Activated naive CD8-positive, alpha-beta T cell (primary cell): ENCODE measurements at regions not wholly inside any gene's neighbourhood (a gene's known extent, or its start where the extent isn't known, plus 50 kb on each side); places are given as distances from the start of the nearest gene placed in this dataset.

Experiments
- H3K27ac Mint-ChIP-seq: one replicate; pipeline ENCODE4 v1.8.0; 2021; ENCODE audit warnings: mixed read lengths
- H3K27me3 Mint-ChIP-seq: one replicate; pipeline ENCODE4 v1.8.0; 2021; ENCODE audit warnings: mixed read lengths
- H3K36me3 Mint-ChIP-seq: one replicate; pipeline ENCODE4 v1.8.0; 2021; ENCODE audit warnings: mixed read lengths
- H3K4me1 Mint-ChIP-seq: one replicate; pipeline ENCODE4 v1.8.0; 2021; ENCODE audit warnings: low read depth, mixed read lengths
- H3K4me3 Mint-ChIP-seq: one replicate; pipeline ENCODE4 v1.8.0; 2021; ENCODE audit warnings: mild to moderate bottlenecking, mixed read lengths
- H3K9me3 Mint-ChIP-seq: one replicate; pipeline ENCODE4 v1.8.0; 2021; ENCODE audit warnings: low read depth, mixed read lengths

- no peaks in the 10 kb centered on the region for H3K9me3 Mint-ChIP-seq
- peaks cover 8% of the 10 kb centered on the region for H3K36me3 Mint-ChIP-seq
- no peak overlapping the region for H3K27ac Mint-ChIP-seq
- H3K27me3 Mint-ChIP-seq = peaks cover 6% of the 10 kb centered on the region
- no peak overlapping the region for H3K4me3 Mint-ChIP-seq
- H3K4me1 Mint-ChIP-seq = no peaks in the 10 kb centered on the region
Measured at GRCh38 chr22:49433717-49434611, 393.7 kb downstream of the BRD1 start.

GRCh38 chr22:49432897-49433443 is 394.7 kb downstream of the BRD1 start:
- peaks cover 8% of the 10 kb centered on the region for H3K36me3 Mint-ChIP-seq
- peaks cover 8% of the 10 kb centered on the region for H3K27me3 Mint-ChIP-seq
- H3K27ac Mint-ChIP-seq = no peak overlapping the region
- no peaks in the 10 kb centered on the region for H3K9me3 Mint-ChIP-seq
- H3K4me1 Mint-ChIP-seq = no peaks in the 10 kb centered on the region
- H3K4me3 Mint-ChIP-seq = no peak overlapping the region

DNA sequence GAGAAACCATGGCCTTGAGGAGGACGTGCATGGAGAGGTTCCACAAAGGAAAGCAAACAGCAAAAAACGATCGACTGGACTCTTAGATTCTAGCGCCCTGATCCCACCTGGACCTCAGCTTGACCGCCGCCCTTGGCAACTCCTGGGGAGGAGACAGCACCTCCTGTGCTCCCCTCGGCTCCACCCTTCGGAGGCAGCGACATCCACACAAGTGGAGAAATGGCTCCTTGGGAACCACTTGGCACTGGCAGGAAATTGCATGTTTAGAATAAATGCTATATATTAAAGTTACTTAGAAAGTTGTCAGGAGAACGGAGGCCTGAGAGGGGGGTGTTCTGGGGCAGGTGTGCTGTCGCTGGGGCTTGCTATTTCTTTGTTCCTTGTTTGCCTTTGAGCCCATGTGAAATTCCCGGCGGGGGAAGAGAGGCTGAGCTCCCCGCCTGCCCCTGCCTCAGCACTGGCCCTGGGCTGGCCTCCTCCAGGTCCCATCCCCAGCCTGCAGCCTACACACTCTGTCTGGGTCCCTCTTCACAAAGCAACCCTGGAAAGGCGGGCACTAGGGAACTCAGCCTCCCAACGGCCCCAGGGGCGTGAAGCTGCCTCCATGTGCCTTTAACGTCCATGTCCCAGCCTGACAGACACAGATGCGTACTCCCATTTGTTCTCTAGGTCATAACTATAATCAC is 395.3 kb downstream of the BRD1 start:
- peaks cover 8% of the 10 kb centered on the region for H3K27me3 Mint-ChIP-seq
- no peak overlapping the region for H3K4me3 Mint-ChIP-seq
- H3K36me3 Mint-ChIP-seq = peaks cover 8% of the 10 kb centered on the region
- no peak overlapping the region for H3K27ac Mint-ChIP-seq
- no peaks in the 10 kb centered on the region for H3K4me1 Mint-ChIP-seq
- H3K9me3 Mint-ChIP-seq = no peaks in the 10 kb centered on the region

GRCh38 chr22:49431551-49431950 is 396.1 kb downstream of the BRD1 start:
- no peaks in the 10 kb centered on the region for H3K9me3 Mint-ChIP-seq
- H3K4me1 Mint-ChIP-seq = no peaks in the 10 kb centered on the region
- H3K4me3 Mint-ChIP-seq = no peak overlapping the region

DNA sequence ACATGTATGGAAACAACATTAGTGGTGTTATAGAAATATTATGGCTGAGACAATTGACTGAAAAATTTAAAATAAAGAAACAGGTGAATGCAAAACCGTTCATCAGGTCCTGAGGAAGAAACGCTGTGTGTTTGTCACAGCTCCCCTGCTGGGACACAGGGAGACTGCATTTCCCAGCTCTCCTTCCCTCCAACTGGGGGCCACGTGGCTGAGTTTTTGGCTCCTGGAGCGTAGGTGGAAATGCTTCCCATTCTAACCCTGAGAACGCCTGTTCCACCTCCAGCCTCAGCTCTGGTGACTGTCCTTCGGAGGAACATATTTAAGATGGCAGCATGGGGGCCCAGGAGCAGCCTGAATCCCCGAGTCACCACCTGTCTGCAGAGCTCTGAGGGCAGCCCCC is 398.6 kb downstream of the BRD1 start:
- Mint-ChIP-seq H3K27ac (no peak overlapping the region), H3K4me1 (no peaks in the 10 kb centered on the region), H3K4me3 (no peak overlapping the region), H3K36me3 (no peaks in the 10 kb centered on the region), H3K27me3 (peaks cover 6% of the 10 kb centered on the region), H3K9me3 (no peaks in the 10 kb centered on the region)

More at GRCh38 chr22:49431551-49431950, 396.1 kb downstream of the BRD1 start:
- peaks cover 8% of the 10 kb centered on the region for H3K27me3 Mint-ChIP-seq
- peaks cover 8% of the 10 kb centered on the region for H3K36me3 Mint-ChIP-seq
- H3K27ac Mint-ChIP-seq = no peak overlapping the region

DNA sequence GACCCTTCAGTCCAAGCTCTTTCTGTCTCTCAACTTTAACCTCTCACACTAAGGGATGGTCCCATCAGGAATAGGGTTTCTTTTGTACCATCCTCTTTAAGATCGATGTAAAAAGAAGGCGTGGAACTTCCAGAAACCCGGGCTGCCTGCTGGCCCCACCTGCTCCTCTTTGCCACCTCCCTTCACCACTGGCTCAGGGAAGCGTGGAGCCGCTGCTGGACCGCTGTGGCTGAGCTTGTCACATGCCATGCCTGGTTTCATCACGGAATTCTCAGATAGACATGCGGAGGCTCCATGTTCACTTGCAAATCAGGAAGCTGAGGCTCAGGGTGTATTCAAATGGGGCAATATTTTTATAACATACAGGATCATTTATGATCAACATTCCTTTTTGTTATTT is 399.7 kb downstream of the BRD1 start:
- Mint-ChIP-seq H3K36me3 (no peaks in the 10 kb centered on the region), H3K27me3 (peaks cover 6% of the 10 kb centered on the region), H3K27ac (no peak overlapping the region), H3K4me3 (no peak overlapping the region), H3K4me1 (no peaks in the 10 kb centered on the region), H3K9me3 (no peaks in the 10 kb centered on the region)

DNA sequence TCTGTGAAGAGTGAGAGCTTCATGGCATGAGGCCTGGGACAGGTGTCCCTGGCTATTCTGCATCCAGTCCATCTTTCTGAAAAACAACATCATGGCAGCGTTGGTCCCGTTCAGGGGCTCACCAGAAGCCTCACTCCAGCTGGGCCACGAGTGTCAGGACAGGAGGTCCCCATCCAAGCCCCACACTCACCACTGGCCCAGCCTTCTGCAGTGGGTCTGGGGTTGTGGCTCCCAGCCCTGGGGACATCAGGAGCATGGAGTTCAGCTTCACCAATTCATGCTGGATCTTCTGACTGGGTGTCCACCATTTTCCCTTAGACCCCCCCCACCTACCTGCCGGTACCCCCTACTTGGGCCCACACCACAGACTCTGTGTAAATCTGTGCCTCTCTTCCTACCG is 400.3 kb downstream of the BRD1 start:
- no peaks in the 10 kb centered on the region for H3K4me1 Mint-ChIP-seq
- H3K27me3 Mint-ChIP-seq = peaks cover 10% of the 10 kb centered on the region
- no peaks in the 10 kb centered on the region for H3K9me3 Mint-ChIP-seq
- peaks cover 2% of the 10 kb centered on the region for H3K36me3 Mint-ChIP-seq
- H3K27ac Mint-ChIP-seq = no peak overlapping the region
- no peak overlapping the region for H3K4me3 Mint-ChIP-seq

DNA sequence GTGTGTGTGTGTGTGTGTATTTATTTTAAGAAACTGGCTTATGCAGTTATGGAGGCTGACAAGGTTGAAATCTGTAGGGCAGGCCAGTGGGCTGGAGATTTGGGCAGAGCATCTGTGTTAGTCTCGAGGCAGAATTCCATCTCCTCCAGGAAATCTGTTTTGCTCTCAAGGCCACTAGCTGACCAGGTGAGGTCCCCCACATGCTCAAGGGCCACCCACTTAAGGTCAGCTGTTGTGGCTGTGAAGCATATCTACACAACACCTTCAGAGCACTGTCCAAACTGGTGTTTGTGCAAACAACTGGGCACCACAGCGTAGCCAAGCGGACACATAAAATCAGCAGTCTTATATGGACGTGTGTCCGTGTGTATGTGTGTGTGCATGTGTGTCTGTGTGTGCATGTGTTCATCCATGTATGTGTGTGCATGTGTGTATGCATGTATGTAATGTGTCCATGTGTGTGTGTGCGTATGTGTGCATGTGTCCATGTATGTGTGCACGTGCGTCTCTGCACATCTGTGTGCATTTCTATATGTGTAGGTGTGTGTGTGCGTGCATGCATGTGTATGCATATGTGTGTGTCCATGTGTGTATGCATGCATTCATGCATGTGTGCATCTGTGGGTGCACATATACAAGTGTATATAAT is 400.9 kb downstream of the BRD1 start:
- Mint-ChIP-seq H3K4me1 (no peaks in the 10 kb centered on the region), H3K9me3 (no peaks in the 10 kb centered on the region), H3K36me3 (peaks cover 2% of the 10 kb centered on the region), H3K27me3 (peaks cover 8% of the 10 kb centered on the region), H3K27ac (no peak overlapping the region), H3K4me3 (no peak overlapping the region)

- Mint-ChIP-seq H3K9me3 (peaks cover 4% of the 10 kb centered on the region), H3K4me1 (no peaks in the 10 kb centered on the region), H3K27me3 (peaks cover 8% of the 10 kb centered on the region), H3K27ac (no peak overlapping the region), H3K36me3 (peaks cover 2% of the 10 kb centered on the region), H3K4me3 (no peak overlapping the region)
Measured at GRCh38 chr22:49426098-49426497, 401.6 kb downstream of the BRD1 start.

DNA sequence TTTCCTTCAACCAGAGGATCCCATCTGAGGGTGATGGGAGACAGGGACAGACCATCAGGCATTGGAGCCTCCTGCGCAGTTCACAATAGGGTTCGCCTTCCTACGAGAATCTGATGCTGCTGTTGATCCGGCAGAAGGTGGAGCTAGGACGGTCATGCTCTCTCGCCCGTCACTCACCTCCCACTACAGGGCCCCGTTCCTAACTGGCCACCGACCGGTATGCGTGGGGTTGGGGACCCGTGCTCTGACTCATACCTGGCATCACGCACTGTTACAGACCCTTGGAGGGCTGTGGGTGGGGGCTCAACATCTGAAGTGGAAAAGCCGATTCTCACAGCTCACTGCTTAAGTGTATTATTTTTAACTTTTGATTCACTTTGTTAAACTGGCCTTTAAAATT is 402.3 kb downstream of the BRD1 start:
- H3K9me3 Mint-ChIP-seq = peaks cover 9% of the 10 kb centered on the region
- H3K4me1 Mint-ChIP-seq = no peaks in the 10 kb centered on the region
- H3K36me3 Mint-ChIP-seq = peaks cover 2% of the 10 kb centered on the region
- peaks cover 8% of the 10 kb centered on the region for H3K27me3 Mint-ChIP-seq
- no peak overlapping the region for H3K27ac Mint-ChIP-seq
- no peak overlapping the region for H3K4me3 Mint-ChIP-seq

DNA sequence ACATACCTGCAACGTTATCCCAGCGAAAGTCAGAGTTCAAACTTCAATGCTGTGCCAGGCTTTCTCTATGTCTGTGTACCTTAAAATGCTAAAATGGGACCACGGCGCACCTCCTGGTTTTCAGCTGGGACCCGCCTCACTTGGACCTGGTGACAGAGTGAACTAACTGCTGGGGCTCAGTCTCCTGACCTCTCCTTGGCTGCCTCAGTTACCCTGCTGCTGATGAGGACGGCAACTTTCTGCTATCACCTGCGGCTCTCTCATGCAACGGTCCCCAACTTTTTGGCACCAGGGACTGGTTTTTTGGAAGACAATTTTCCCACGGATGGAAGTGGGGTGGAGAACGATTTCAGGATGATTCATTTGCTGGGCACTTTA is 402.8 kb downstream of the BRD1 start:
- Mint-ChIP-seq H3K4me3 (no peak overlapping the region), H3K4me1 (no peaks in the 10 kb centered on the region), H3K36me3 (peaks cover 2% of the 10 kb centered on the region), H3K9me3 (peaks cover 9% of the 10 kb centered on the region), H3K27me3 (peaks cover 8% of the 10 kb centered on the region), H3K27ac (no peak overlapping the region)

DNA sequence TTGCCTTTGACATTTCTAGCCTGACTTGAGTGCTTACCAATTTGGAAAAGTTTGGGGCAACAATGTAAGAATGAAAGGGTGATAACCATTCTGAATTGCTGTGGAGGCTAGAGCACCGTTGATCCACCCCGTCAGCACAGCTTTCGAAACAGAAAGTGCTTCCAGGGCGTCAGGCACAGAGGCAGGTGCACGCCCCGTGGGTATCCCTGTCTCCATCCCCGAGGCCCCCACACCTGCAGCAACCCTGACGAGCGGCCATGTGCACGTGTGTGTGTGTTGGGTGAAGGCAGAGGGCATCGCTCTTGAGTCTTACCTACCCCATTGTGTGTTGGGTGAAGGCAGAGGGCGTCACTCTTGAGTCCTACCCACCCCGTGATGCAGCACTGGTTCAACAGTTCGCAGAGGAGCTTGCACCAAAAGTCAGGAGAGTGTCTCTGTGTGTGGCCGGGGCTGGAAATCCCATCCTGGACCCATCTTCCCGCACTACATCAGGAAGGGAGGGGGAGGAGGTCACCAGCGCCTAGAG is 404.5 kb downstream of the BRD1 start:
- H3K36me3 Mint-ChIP-seq = peaks cover 4% of the 10 kb centered on the region
- no peak overlapping the region for H3K27ac Mint-ChIP-seq
- peaks cover 9% of the 10 kb centered on the region for H3K9me3 Mint-ChIP-seq
- no peaks in the 10 kb centered on the region for H3K4me1 Mint-ChIP-seq
- peaks cover 4% of the 10 kb centered on the region for H3K27me3 Mint-ChIP-seq
- H3K4me3 Mint-ChIP-seq = no peak overlapping the region

DNA sequence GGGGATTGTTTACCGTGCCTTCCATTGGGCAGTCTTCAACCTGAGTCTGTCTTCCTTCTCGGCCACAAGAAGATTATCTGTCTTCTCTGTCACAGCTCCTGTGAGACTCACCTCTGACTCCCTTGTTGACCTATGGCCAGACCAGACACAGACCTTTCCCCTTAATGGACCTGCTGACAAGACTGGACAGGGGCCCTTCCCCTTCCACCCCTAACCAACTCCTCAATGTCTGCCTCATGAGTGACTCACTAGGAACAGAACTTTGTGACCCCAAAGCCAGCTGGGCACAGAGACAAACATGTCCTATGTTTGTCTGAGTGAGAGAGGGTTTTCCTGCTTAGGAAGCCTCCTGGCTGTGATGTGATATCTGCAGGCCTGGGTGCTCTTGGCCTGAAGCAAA is 405.0 kb downstream of the BRD1 start:
- H3K4me3 Mint-ChIP-seq = no peak overlapping the region
- H3K4me1 Mint-ChIP-seq = no peaks in the 10 kb centered on the region
- H3K27me3 Mint-ChIP-seq = peaks cover 4% of the 10 kb centered on the region
- peaks cover 9% of the 10 kb centered on the region for H3K9me3 Mint-ChIP-seq
- H3K27ac Mint-ChIP-seq = no peak overlapping the region
- H3K36me3 Mint-ChIP-seq = peaks cover 4% of the 10 kb centered on the region

DNA sequence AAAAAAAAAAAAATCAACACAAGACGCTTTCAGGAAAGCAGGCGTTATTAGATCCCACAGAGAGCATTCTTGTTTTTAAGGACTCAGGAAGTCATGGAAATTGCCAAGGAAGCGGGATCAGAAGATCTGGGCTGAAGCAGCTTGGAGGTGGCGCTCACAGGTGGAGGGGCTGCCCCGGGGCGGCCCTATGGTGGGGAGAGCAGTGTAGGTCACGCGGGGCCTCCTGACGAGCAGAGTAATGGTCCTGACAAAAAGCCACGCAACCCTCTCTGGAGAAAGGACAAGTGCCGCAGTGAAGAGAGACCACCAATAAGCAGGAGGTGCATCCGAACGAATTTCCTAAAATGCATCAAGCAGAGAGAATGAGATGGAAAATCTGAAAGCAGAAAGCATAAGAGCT is 407.0 kb downstream of the BRD1 start:
- Mint-ChIP-seq H3K4me3 (no peak overlapping the region), H3K9me3 (peaks cover 9% of the 10 kb centered on the region), H3K4me1 (no peaks in the 10 kb centered on the region), H3K36me3 (peaks cover 4% of the 10 kb centered on the region), H3K27ac (no peak overlapping the region), H3K27me3 (peaks cover 5% of the 10 kb centered on the region)

- Mint-ChIP-seq H3K9me3 (peaks cover 9% of the 10 kb centered on the region), H3K27ac (no peak overlapping the region), H3K27me3 (peaks cover 5% of the 10 kb centered on the region), H3K36me3 (peaks cover 4% of the 10 kb centered on the region), H3K4me3 (no peak overlapping the region), H3K4me1 (no peaks in the 10 kb centered on the region)
Measured at GRCh38 chr22:49419661-49420060, 408.0 kb downstream of the BRD1 start.
